SK-N-SH (cell line): ENCODE measurements at regions not wholly inside any gene's neighbourhood (a gene's known extent, or its start where the extent isn't known, plus 50 kb on each side); places are given as distances from the start of the nearest gene placed in this dataset.

Experiments
- CTCF ChIA-PET: fragments of 300-600, 350-600 bp; formaldehyde crosslinking; extraction: SDS; loops from one replicate; lab custom pipeline; 2021; lab: Yijun Ruan, JAX
- POLR2A ChIA-PET: fragments of 350-600 bp; sonication (Branson Sonifier 250); formaldehyde crosslinking; extraction: SDS; loops from one replicate; lab custom pipeline; 2020; ENCODE audit warnings: antibody characterized with exemption, inconsistent platforms; lab: Yijun Ruan, JAX
- DNase-seq: peaks from one replicate; pipeline ENCODE4 v3.0.0; 2012
- H2AFZ ChIP-seq: fragments of 200-600 bp; sonication (generic); 2 replicates; pipeline ENCODE4 v1.8.1; 2016; ENCODE audit warnings: antibody characterized with exemption, mild to moderate bottlenecking, low read depth
- H3F3A ChIP-seq: fragments of 200-600 bp; sonication (generic); replicated peaks from 2 replicates; pipeline ENCODE3; 2016; ENCODE audit warnings: antibody characterized with exemption, mild to moderate bottlenecking; ENCODE audit not compliant: insufficient read depth
- H3K27ac ChIP-seq, 2 experiments: fragments of 200-500 bp in 1 of 2; fragments of 200-600 bp in 1 of 2; sonication (Bioruptor generic) in 1 of 2; sonication (generic), shearing (Covaris generic) in 1 of 2; 2 replicates each; pipeline versions ENCODE4 v1.5.1 to v1.6.1; 2014 to 2016; ENCODE audit warnings: low read depth in 2 of 2, inconsistent platforms in 1 of 2, low read length in 1 of 2, mild to moderate bottlenecking in 1 of 2, mixed read lengths in 1 of 2
- H3K27me3 ChIP-seq: fragments of 200-600 bp; sonication (generic), shearing (Covaris generic); 2 replicates; pipeline ENCODE4 v1.6.1; 2016; ENCODE audit warnings: mixed run types; ENCODE audit not compliant: insufficient read depth
- H3K36me3 ChIP-seq, 2 experiments: fragments of 200-500 bp in 1 of 2; fragments of 200-600 bp in 1 of 2; sonication (Bioruptor generic) in 1 of 2; sonication (generic) in 1 of 2; replicated peaks in 1 of 2; 2 replicates each; pipeline versions ENCODE3 to v1.5.1; 2014 to 2016; ENCODE audit warnings: low read length in 1 of 2, mild to moderate bottlenecking in 1 of 2; ENCODE audit not compliant: insufficient read depth in 2 of 2, control insufficient read depth in 1 of 2
- H3K4me1 ChIP-seq, 2 experiments: fragments of 200-500 bp in 1 of 2; fragments of 200-600 bp in 1 of 2; sonication (Bioruptor generic) in 1 of 2; sonication (generic), shearing (Covaris generic) in 1 of 2; 2 replicates each; pipeline versions ENCODE4 v1.5.1 to v1.6.1; 2014 to 2016; ENCODE audit warnings: low read depth in 1 of 2, low read length in 1 of 2, mixed run types in 1 of 2; ENCODE audit not compliant: insufficient read depth in 2 of 2, control insufficient read depth in 1 of 2
- H3K4me2 ChIP-seq: fragments of 200-600 bp; sonication (generic), shearing (Covaris generic); 2 replicates; pipeline ENCODE4 v1.6.1; 2017; ENCODE audit warnings: mixed run types
- H3K4me3 ChIP-seq, 2 experiments: fragments of 200-500 bp in 1 of 2; fragments of 200-600 bp in 1 of 2; sonication (Bioruptor generic) in 1 of 2; sonication (generic), shearing (Covaris generic) in 1 of 2; 2 replicates each; pipeline versions ENCODE4 v1.5.1 to v1.8.1; 2014 to 2016; ENCODE audit warnings: low read depth in 2 of 2, inconsistent platforms in 1 of 2, low read length in 1 of 2, mild to moderate bottlenecking in 1 of 2, mixed read lengths in 1 of 2, moderate library complexity in 1 of 2
- H3K79me2 ChIP-seq: fragments of 200-600 bp; sonication (generic); 2 replicates; pipeline ENCODE4 v1.8.1; 2017; ENCODE audit warnings: mild to moderate bottlenecking; ENCODE audit not compliant: insufficient read depth
- H3K9ac ChIP-seq: fragments of 200-600 bp; sonication (generic); 2 replicates; pipeline ENCODE4 v1.6.1; 2017; ENCODE audit warnings: mixed run types
- H3K9me2 ChIP-seq: fragments of 200-600 bp; sonication (generic); 2 replicates; pipeline ENCODE4 v1.6.1; 2017; ENCODE audit warnings: mixed run types
- H3K9me3 ChIP-seq: fragments of 200-600 bp; sonication (generic); 2 replicates; pipeline ENCODE4 v1.6.1; 2017; ENCODE audit warnings: mixed run types, mild to moderate bottlenecking, moderate library complexity
- H4K20me1 ChIP-seq: fragments of 200-600 bp; sonication (generic); 2 replicates; pipeline ENCODE4 v1.6.1; 2017; ENCODE audit warnings: mild to moderate bottlenecking, mixed run types; ENCODE audit not compliant: insufficient read depth
- CHD2 ChIP-seq: fragments of 150-350 bp; IDR thresholded peaks from 2 replicates; pipeline ENCODE4 v1.6.1; 2018; ENCODE audit warnings: low read length; ENCODE audit not compliant: partially characterized antibody
- FOXJ3 ChIP-seq: sonication (generic); formaldehyde crosslinking; IDR thresholded peaks from 2 replicates; pipeline ENCODE4 v1.5.1; 2020; ENCODE audit warnings: mild to moderate bottlenecking, missing genetic modification reagents
- FOXM1 ChIP-seq: IDR thresholded peaks from 2 replicates; pipeline ENCODE4 v1.4.0; 2012; ENCODE audit warnings: low read depth, mild to moderate bottlenecking
- GABPA ChIP-seq: IDR thresholded peaks from 2 replicates; pipeline ENCODE4 v1.4.0; 2012; ENCODE audit warnings: low read depth, mild to moderate bottlenecking
- GATA2 ChIP-seq: sonication (generic); formaldehyde crosslinking; IDR thresholded peaks from 2 replicates; pipeline ENCODE4 v1.5.0; 2020; ENCODE audit warnings: mild to moderate bottlenecking, missing genetic modification reagents
- IRF3 ChIP-seq: fragments of 150-350 bp; IDR thresholded peaks from 2 replicates; pipeline ENCODE4 v1.6.1; 2016; ENCODE audit warnings: mild to moderate bottlenecking, low read depth, low read length
- JUND ChIP-seq: IDR thresholded peaks from 2 replicates; pipeline ENCODE4 v1.4.0; 2012
- MEF2A ChIP-seq: IDR thresholded peaks from 2 replicates; pipeline ENCODE4 v1.4.0; 2012; ENCODE audit warnings: low read depth, borderline replicate concordance
- RFX5 ChIP-seq: IDR thresholded peaks from 2 replicates; pipeline ENCODE4 v1.6.1; 2012; ENCODE audit warnings: mild to moderate bottlenecking, improper control_type of control experiment, low read length
- SIN3A ChIP-seq: IDR thresholded peaks from 2 replicates; pipeline ENCODE4 v1.6.1; 2012; ENCODE audit warnings: low read depth, mild to moderate bottlenecking, low read length, moderate library complexity, borderline replicate concordance
- TAF1 ChIP-seq: IDR thresholded peaks from 2 replicates; pipeline ENCODE4 v1.6.1; 2012; ENCODE audit warnings: low read depth, mild to moderate bottlenecking, low read length, moderate library complexity, borderline replicate concordance
- TCF12 ChIP-seq: IDR thresholded peaks from 2 replicates; pipeline ENCODE4 v1.4.0; 2012
- TEAD4 ChIP-seq: IDR thresholded peaks from 2 replicates; pipeline ENCODE4 v1.4.0; 2012; ENCODE audit warnings: mild to moderate bottlenecking, borderline replicate concordance; ENCODE audit not compliant: insufficient read depth
- YY1 ChIP-seq: IDR thresholded peaks from 2 replicates; pipeline ENCODE4 v1.4.0; 2012; ENCODE audit warnings: low read depth, mild to moderate bottlenecking
- ZBTB33 ChIP-seq: IDR thresholded peaks from 2 replicates; pipeline ENCODE4 v1.4.0; 2012; ENCODE audit warnings: low read depth, borderline replicate concordance
- WGBS: methylation state at CpG from one replicate; pipeline ENCODE4 v1.1.6; 2017; ENCODE audit warnings: low lambda C conversion rate; 5-methylcytosine and 5-hydroxymethylcytosine counted together
- TF ChIP-seq, protein P1 (sequence below): IDR thresholded peaks from 2 replicates; pipeline ENCODE4 v1.4.0; 2012; ENCODE audit warnings: low read depth
- TF ChIP-seq, protein P2 (sequence below): fragments of 200-600 bp; sonication (generic); IDR thresholded peaks from 2 replicates; pipeline ENCODE4 v1.6.1; 2017; ENCODE audit warnings: antibody characterized with exemption, mild to moderate bottlenecking, moderate library complexity

DNA sequence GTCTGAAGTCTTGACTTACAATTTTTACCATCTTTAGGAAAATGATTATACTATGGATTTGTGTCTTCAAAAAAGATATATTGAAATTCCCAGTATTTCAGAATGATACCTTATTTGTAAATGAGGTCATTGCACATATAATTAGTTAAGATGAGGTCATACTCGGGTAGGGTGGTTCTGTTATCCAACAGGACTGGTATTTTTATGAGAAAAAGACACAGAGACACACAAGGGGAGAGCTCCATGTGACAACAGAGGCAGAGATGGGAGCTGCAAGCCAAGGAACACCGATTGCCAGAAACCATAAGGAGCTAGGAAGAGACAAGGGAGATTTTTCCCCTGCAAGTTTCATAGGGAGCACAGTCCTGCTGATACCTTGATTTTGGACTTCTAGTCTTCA is 356.9 kb downstream of the ARL4A start:
- H3F3A ChIP-seq = no peaks in the 10 kb centered on the region
- no peaks in the 10 kb centered on the region for H3K9me2 ChIP-seq
- 2% methylated on average over 2 of the region's 2 CpGs for WGBS
- no peak overlapping the region for H3K4me2 ChIP-seq
- no peak overlapping the region for H2AFZ ChIP-seq
- no peak for DNase-seq
- no peaks in the 10 kb centered on the region for H3K79me2 ChIP-seq
- no peak overlapping the region for H3K27ac ChIP-seq
- H3K27me3 ChIP-seq = peaks cover 3% of the 10 kb centered on the region; the same call in 1 of the 2 replicates
- no peaks in the 10 kb centered on the region for H3K4me1 ChIP-seq
- H3K4me3 ChIP-seq = no peak overlapping the region
- no peaks in the 10 kb centered on the region for H3K9me3 ChIP-seq
- TF ChIP-seq IRF3 (no peak), CHD2 (no peak), RFX5 (no peak), FOXJ3 (no peak), TEAD4 (no peak), JUND (no peak), ZBTB33 (no peak), FOXM1 (no peak), GATA2 (CRISPR knock-in tag) (no peak), GABPA (no peak), YY1 (no peak), SIN3A (no peak), MEF2A (no peak), TAF1 (no peak), TCF12 (no peak)
- TF ChIP-seq, protein P1, sequence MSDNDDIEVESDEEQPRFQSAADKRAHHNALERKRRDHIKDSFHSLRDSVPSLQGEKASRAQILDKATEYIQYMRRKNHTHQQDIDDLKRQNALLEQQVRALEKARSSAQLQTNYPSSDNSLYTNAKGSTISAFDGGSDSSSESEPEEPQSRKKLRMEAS = no peak
- TF ChIP-seq, protein P2, sequence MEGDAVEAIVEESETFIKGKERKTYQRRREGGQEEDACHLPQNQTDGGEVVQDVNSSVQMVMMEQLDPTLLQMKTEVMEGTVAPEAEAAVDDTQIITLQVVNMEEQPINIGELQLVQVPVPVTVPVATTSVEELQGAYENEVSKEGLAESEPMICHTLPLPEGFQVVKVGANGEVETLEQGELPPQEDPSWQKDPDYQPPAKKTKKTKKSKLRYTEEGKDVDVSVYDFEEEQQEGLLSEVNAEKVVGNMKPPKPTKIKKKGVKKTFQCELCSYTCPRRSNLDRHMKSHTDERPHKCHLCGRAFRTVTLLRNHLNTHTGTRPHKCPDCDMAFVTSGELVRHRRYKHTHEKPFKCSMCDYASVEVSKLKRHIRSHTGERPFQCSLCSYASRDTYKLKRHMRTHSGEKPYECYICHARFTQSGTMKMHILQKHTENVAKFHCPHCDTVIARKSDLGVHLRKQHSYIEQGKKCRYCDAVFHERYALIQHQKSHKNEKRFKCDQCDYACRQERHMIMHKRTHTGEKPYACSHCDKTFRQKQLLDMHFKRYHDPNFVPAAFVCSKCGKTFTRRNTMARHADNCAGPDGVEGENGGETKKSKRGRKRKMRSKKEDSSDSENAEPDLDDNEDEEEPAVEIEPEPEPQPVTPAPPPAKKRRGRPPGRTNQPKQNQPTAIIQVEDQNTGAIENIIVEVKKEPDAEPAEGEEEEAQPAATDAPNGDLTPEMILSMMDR = no peak
- ChIA-PET POLR2A (no interaction called here), CTCF (interaction anchor here (1.1 kb wide), 1 partner anchor 11 kb away, joined by 3 read pairs; no protein-coding TSS in a partner anchor)
- H3K9ac ChIP-seq = no peak overlapping the region
- H3K36me3 ChIP-seq = no peaks in the 10 kb centered on the region
- no peaks in the 10 kb centered on the region for H4K20me1 ChIP-seq
